ENCODE measurements at regions not wholly inside any gene's neighbourhood (a gene's known extent, or its start where the extent isn't known, plus 50 kb on each side); places are given as distances from the start of the nearest gene placed in this dataset.

DNA sequence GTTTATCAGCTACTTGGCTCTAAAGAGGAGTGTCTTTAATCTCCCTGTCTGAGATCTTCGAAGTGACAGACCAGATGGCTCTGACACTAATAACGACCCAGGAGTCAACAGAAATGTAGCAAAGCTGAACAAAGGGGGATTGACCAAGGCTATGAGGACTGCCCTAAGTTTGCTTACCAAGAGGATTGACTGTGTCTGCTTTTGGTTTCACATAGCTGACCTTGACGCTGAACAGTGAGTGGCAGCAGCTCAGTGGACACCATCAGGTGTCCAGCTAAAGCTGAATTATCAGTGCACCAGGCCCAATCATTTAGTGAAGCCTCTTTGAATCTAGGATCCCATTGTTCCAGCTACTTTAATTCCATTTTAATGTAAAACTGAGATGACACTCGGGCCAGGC, 262.6 kb downstream of the COX7C start:
- no peak for TF ChIP-seq EP300 (IDR thresholded peaks at IDR 0.05)
- no peak for TF ChIP-seq POLR2A (IDR thresholded peaks at IDR 0.05; ENCODE audit: low read depth)

All from esophagus muscularis mucosa (tissue), 2 donors.